BJ (cell line): ENCODE measurements at regions not wholly inside any gene's neighbourhood (a gene's known extent, or its start where the extent isn't known, plus 50 kb on each side); places are given as distances from the start of the nearest gene placed in this dataset.
"Not testable (repeated sequence)": the region's sequence is repeated elsewhere in the genome, so short reads cannot be mapped to it uniquely, and the experiment has no call there.

Experiments used
- CTCF ChIA-PET: fragments of 350-600 bp; formaldehyde crosslinking; extraction: SDS; loops from one replicate; lab custom pipeline; 2021; ENCODE audit warnings: antibody characterized with exemption, inconsistent platforms; lab: Yijun Ruan, JAX
- POLR2A ChIA-PET: fragments of 300-600 bp; sonication (Branson Sonifier 250); formaldehyde crosslinking; extraction: SDS; loops from one replicate; lab custom pipeline; 2021; ENCODE audit warnings: antibody characterized with exemption; lab: Charles Lee
- DNase-seq: peaks from one replicate; pipeline ENCODE4 v3.0.0-alpha.2; 2011; ENCODE audit warnings: low read depth
- H3K27me3 ChIP-seq: 2 replicates; pipeline ENCODE4 v1.6.0; 2011; ENCODE audit warnings: low read length; ENCODE audit not compliant: control insufficient read depth, insufficient read depth
- H3K36me3 ChIP-seq: 2 replicates; pipeline ENCODE4 v1.5.1; 2011; ENCODE audit warnings: low read length; ENCODE audit not compliant: control insufficient read depth, insufficient read depth
- H3K4me3 ChIP-seq: 2 replicates; pipeline ENCODE4 v1.5.1; 2011; ENCODE audit warnings: low read depth, mild to moderate bottlenecking, control low read depth, low read length
- CTCF ChIP-seq: IDR thresholded peaks from 2 replicates; pipeline ENCODE4 v1.5.1; 2011; ENCODE audit warnings: low read depth, mild to moderate bottlenecking, control low read depth, inconsistent platforms, low read length, moderate library complexity; ENCODE audit not compliant: insufficient read depth

- Histone ChIP-seq H3K27me3 (no peaks in the 10 kb centered on the region), H3K36me3 (no peaks in the 10 kb centered on the region), H3K4me3 (no peak overlapping the region)
- TF ChIP-seq CTCF: no peak
- ChIA-PET POLR2A (no interaction called here), CTCF (no interaction called here)
- no peak for DNase-seq
Observed at GRCh38 chr15:96977886-96978285, 647.4 kb downstream of the NR2F2 start.

- Histone ChIP-seq H3K4me3 (no peak overlapping the region), H3K27me3 (no peaks in the 10 kb centered on the region), H3K36me3 (no peaks in the 10 kb centered on the region)
- CTCF ChIA-PET: no interaction called here
- no peak for DNase-seq
- TF ChIP-seq CTCF: no peak
- POLR2A ChIA-PET: no interaction called here
Observed at GRCh38 chr15:96978937-96979473, 648.5 kb downstream of the NR2F2 start.

GRCh38 chr15:96984121-96984671 is 653.7 kb downstream of the NR2F2 start:
- CTCF ChIA-PET, DNase-seq, H3K4me3 ChIP-seq, POLR2A ChIA-PET, H3K27me3 ChIP-seq, H3K36me3 ChIP-seq: not testable (repeated sequence)

GRCh38 chr15:96992817-96993216 is 662.3 kb downstream of the NR2F2 start:
- ChIA-PET POLR2A (no interaction called here), CTCF (no interaction called here)
- TF ChIP-seq CTCF: no peak
- Histone ChIP-seq H3K36me3 (no peaks in the 10 kb centered on the region), H3K4me3 (no peak overlapping the region), H3K27me3 (no peaks in the 10 kb centered on the region)
- DNase-seq: no peak

- Histone ChIP-seq H3K4me3 (no peak overlapping the region), H3K27me3 (no peaks in the 10 kb centered on the region), H3K36me3 (no peaks in the 10 kb centered on the region)
- DNase-seq: no peak
- CTCF ChIA-PET: no interaction called here
- TF ChIP-seq CTCF: no peak
- POLR2A ChIA-PET: no interaction called here
Observed at GRCh38 chr15:96997538-96997937, 667.0 kb downstream of the NR2F2 start.

- Histone ChIP-seq H3K4me3 (no peak overlapping the region), H3K27me3 (no peaks in the 10 kb centered on the region), H3K36me3 (no peaks in the 10 kb centered on the region)
- no peak for TF ChIP-seq CTCF
- ChIA-PET POLR2A (no interaction called here), CTCF (interaction anchor here (0.6 kb wide), 1 partner anchor 320 kb away, joined by 3 read pairs; no protein-coding TSS in a partner anchor)
- DNase-seq: no peak
Observed at GRCh38 chr15:97009031-97009431, 678.5 kb downstream of the NR2F2 start.
